Pulmonary artery endothelial cell (primary cell): ENCODE measurements at regions not wholly inside any gene's neighbourhood (a gene's known extent, or its start where the extent isn't known, plus 50 kb on each side); places are given as distances from the start of the nearest gene placed in this dataset.
"Not testable (repeated sequence)": the region's sequence is repeated elsewhere in the genome, so short reads cannot be mapped to it uniquely, and the experiment has no call there.

Source experiments
- DNase-seq: peaks from one replicate; pipeline ENCODE4 v3.0.0-alpha.2; 2011; ENCODE audit warnings: low read depth, low spot score

- no peak for DNase-seq
Observed at GRCh38 chr12:74108729-74109128, 428.9 kb upstream of the ATXN7L3B start.

- no peak for DNase-seq
Observed at GRCh38 chr12:74111688-74112360, 425.8 kb upstream of the ATXN7L3B start.

GRCh38 chr12:74119811-74120362 is 417.7 kb upstream of the ATXN7L3B start:
- DNase-seq: no peak

GRCh38 chr12:74120644-74121043 is 417.0 kb upstream of the ATXN7L3B start:
- no peak for DNase-seq

GRCh38 chr12:74129702-74130101 is 407.9 kb upstream of the ATXN7L3B start:
- no peak for DNase-seq

- no peak for DNase-seq
Observed at GRCh38 chr12:74144396-74144795, 393.2 kb upstream of the ATXN7L3B start.

- DNase-seq: no peak
Observed at GRCh38 chr12:74145328-74145727, 392.3 kb upstream of the ATXN7L3B start.

GRCh38 chr12:74148849-74149248 is 388.8 kb upstream of the ATXN7L3B start:
- no peak for DNase-seq

- DNase-seq: no peak
Observed at GRCh38 chr12:74152370-74152769, 385.3 kb upstream of the ATXN7L3B start.

- no peak for DNase-seq
Observed at GRCh38 chr12:74166096-74166495, 371.5 kb upstream of the ATXN7L3B start.

- no peak for DNase-seq
Observed at GRCh38 chr12:74169607-74170006, 368.0 kb upstream of the ATXN7L3B start.

GRCh38 chr12:74170645-74171477 is 366.8 kb upstream of the ATXN7L3B start:
- no peak for DNase-seq

- DNase-seq: no peak
Observed at GRCh38 chr12:74171478-74171909, 366.1 kb upstream of the ATXN7L3B start.

- not testable (repeated sequence) for DNase-seq
Observed at GRCh38 chr12:74174961-74175360, 362.7 kb upstream of the ATXN7L3B start.

- DNase-seq: no peak
Observed at GRCh38 chr12:74185360-74185759, 352.3 kb upstream of the ATXN7L3B start.

- DNase-seq: no peak
Observed at GRCh38 chr12:74193191-74193590, 344.4 kb upstream of the ATXN7L3B start.

- no peak for DNase-seq
Observed at GRCh38 chr12:74204236-74204635, 333.4 kb upstream of the ATXN7L3B start.

- DNase-seq: no peak
Observed at GRCh38 chr12:74227846-74228545, 309.6 kb upstream of the ATXN7L3B start.

GRCh38 chr12:74229671-74230070 is 308.0 kb upstream of the ATXN7L3B start:
- no peak for DNase-seq

GRCh38 chr12:74235342-74235741 is 302.3 kb upstream of the ATXN7L3B start:
- no peak for DNase-seq

- DNase-seq: no peak
Observed at GRCh38 chr12:74241341-74241740, 296.3 kb upstream of the ATXN7L3B start.

GRCh38 chr12:74242088-74242487 is 295.5 kb upstream of the ATXN7L3B start:
- DNase-seq: no peak
